GM12864 (cell line): ENCODE measurements at regions not wholly inside any gene's neighbourhood (a gene's known extent, or its start where the extent isn't known, plus 50 kb on each side); places are given as distances from the start of the nearest gene placed in this dataset.

Source experiments
- DNase-seq: peaks from one replicate; pipeline ENCODE4 v3.0.0-alpha.2; 2011; ENCODE audit warnings: low read depth
- H3K4me3 ChIP-seq: 2 replicates; pipeline ENCODE4 v1.5.1; 2011; ENCODE audit warnings: mild to moderate bottlenecking, low read depth, low read length, control low read depth
- CTCF ChIP-seq: IDR thresholded peaks from 2 replicates; pipeline ENCODE4 v1.5.1; 2011; ENCODE audit warnings: low read depth, mild to moderate bottlenecking, moderate library complexity, low read length, control low read depth, inconsistent platforms; ENCODE audit errors: missing control alignments

DNA sequence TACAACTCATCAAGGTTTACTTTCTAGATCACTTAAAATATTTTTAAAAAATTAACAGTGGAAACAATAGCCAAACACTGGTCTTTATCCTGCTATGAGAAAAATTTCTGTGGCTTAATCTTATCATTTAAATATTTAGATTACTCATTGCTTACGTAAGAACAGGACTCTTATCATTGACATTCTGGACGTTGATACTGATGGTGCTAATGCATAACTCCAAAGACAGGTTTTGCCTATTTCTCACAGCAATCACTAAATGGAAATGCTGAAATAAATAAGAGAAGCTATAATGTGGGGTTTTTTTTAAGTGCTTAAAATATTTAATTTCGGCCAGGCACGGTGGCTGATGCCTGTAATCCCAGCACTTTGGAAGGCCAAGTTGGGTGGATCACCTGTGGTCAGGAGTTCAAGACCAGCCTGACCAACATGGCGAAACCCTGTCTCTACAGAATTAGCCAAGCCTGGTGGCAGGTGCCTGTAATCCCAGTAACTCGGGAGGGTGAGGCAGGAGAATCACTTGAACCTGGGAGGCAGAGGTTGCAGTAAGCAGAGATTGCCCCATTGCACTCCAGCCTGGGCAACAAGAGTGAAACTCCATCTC is 195.0 kb downstream of the HGF start:
- DNase-seq, result no peak
- H3K4me3 ChIP-seq, result no peak overlapping the region
- no peak for TF ChIP-seq CTCF

DNA sequence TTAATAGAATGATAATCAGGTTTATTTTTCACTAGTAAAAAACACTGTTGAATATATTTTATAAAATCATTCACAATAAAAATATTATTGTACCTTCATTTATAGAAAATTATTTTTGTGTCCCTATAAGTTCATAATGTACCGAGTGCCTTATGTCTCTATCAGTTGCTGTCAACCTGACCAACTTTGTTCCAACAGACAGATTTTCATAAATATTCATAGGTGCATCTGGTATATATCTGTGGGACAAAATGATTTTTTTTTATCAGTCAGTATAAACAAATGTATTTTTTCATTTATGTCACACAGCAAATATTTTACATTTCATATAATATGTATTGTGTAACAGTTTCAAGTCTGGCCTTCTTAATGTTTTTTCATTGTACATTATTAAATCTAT is 195.9 kb downstream of the HGF start:
- H3K4me3 ChIP-seq, result no peak overlapping the region
- DNase-seq, result no peak
- TF ChIP-seq CTCF, result no peak

- no peak overlapping the region for H3K4me3 ChIP-seq
- TF ChIP-seq CTCF, result no peak
- no peak for DNase-seq
Observed at GRCh38 chr7:81573128-81573527, 196.7 kb downstream of the HGF start.

DNA sequence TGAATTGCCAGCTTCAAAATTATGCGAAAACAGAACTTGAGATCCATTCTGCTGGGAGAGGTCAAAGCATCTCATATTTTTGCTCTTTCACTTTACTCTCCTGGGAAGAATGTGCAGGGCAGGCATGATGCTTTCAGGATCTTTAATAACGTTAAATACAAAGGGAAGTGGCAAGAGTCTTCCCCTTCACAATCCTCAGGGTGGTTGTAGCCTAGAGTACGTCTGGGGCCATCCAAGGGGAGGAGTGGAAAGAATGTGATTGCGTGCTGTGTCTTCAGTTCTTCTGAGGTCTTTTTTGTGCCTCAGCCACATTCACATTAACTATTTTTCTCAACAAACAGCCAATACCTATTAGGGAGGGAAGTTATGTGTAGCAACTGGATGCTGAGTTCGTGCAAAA is 207.3 kb downstream of the HGF start:
- no peak for TF ChIP-seq CTCF
- H3K4me3 ChIP-seq, result no peak overlapping the region
- DNase-seq, result no peak

GRCh38 chr7:81560708-81561107 is 209.1 kb downstream of the HGF start:
- no peak for DNase-seq
- H3K4me3 ChIP-seq, result no peak overlapping the region
- no peak for TF ChIP-seq CTCF

- DNase-seq, result no peak
- H3K4me3 ChIP-seq, result no peak overlapping the region
- no peak for TF ChIP-seq CTCF
Observed at GRCh38 chr7:81549484-81550016, 220.3 kb downstream of the HGF start.

GRCh38 chr7:81534996-81535395 is 234.9 kb downstream of the HGF start:
- no peak for DNase-seq
- no peak for TF ChIP-seq CTCF
- no peak overlapping the region for H3K4me3 ChIP-seq
